GM18907 (cell line): ENCODE measurements at regions not wholly inside any gene's neighbourhood (a gene's known extent, or its start where the extent isn't known, plus 50 kb on each side); places are given as distances from the start of the nearest gene placed in this dataset.
"Not testable (repeated sequence)": the region's sequence is repeated elsewhere in the genome, so short reads cannot be mapped to it uniquely, and the experiment has no call there.

ENCODE experiments used
- ATAC-seq: cut with Tn5 transposase; IDR thresholded peaks from one replicate; pipeline ENCODE4 v1.9.1; 2021; ENCODE audit warnings: mild to moderate bottlenecking, moderate library complexity; ENCODE audit not compliant: unreplicated experiment

DNA sequence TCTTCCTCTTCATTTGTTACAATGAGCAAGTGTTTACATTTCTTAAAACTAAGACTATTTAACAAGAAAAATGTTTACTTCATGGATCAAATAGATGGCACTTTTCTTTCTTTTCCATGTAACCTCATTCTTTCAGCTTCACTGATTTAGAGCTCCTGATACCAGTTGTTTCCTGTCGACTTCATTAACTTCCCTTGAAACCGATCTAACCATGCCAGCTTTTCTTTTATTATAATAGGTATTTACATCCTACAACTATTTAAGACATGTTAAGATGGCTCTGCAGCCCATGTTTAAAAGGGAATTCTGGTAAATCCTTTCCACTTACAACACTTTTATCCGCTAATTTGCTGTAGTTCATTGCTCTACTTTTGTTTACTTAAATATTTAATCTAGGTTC lies 107.3 kb upstream of the DCN start:
- no peak for ATAC-seq

- ATAC-seq = no peak
Measured at GRCh38 chr12:91289072-91289471, 106.5 kb upstream of the DCN start.

GRCh38 chr12:91287753-91288152 lies 105.1 kb upstream of the DCN start:
- no peak for ATAC-seq

GRCh38 chr12:91278126-91278525 lies 95.5 kb upstream of the DCN start:
- ATAC-seq = no peak

DNA sequence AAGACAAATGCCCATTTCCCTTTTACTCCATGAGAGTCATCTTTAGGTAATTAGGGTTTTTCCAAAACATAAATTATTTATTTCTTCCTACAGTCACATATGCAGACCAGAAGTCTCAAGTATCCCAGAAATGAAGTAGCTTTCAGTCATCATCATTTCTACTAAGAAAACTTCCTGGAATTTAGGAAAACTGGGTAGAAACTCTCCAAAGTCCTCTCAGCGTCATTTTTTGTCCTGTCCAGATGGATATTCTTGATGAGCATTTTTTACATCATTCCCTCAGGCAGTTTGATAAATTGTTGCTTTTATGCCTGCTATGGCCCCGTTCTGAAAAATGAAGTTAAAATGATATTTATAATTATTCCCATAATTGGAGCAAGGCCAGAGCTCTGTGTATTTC lies 93.9 kb upstream of the DCN start:
- no peak for ATAC-seq

DNA sequence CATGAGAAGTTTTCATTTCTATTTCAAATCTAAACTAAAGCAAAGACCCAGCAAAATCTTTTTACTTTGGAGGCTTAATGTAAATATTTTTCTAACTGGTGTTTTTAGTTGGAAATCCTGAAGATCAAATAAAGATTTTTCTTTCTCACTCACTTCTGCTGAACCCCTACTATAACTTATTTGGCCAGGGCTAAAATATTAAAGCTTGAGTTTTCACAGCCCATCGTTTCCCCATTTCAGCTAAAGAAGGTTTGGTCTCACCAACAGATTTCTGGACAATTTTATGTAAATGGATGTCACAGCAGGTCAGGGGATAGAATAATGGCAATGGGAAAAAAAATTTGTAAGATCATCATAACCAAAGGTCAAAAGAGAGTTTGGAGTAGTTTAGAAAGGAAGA lies 92.7 kb upstream of the DCN start:
- ATAC-seq = no peak

DNA sequence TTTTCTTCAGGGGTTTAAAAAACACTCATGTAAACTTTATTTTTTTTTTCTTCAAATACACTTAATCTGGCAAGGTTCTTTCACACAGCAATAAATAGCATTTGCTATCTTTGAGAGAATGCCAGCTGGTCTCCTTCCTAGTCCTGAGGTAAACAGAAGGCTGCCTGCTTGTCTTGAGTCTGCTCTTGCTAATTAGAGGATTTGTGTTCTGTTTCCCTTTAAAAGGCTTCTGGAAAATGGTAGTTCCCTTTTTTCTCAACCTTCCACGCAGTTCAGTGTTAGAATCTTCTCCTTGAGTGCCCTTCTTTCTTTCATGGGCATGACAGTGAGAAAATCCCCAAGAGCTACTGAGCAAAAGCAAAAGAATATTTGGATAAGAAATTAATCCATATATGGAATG lies 92.3 kb upstream of the DCN start:
- no peak for ATAC-seq

DNA sequence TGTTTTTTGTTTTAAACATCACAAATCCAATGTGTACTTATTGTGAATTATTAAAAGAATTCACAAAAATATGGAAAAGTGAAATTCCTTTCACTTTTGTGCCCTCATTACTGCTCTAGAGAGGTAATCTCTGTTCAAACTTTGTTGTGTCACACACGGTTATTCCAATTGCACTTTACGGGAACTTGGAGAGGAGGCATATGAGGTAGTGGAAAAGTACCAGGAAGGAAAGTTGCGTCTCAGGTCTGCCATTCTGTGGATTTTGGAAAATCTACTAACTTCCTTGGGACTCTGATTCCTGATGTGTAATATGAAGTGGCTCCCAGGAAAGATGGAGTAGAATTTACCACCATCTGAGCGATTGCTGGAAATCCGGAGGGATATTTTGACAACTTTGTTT lies 90.9 kb upstream of the DCN start:
- no peak for ATAC-seq

- no peak for ATAC-seq
Measured at GRCh38 chr12:91272461-91273063, 89.9 kb upstream of the DCN start.

DNA sequence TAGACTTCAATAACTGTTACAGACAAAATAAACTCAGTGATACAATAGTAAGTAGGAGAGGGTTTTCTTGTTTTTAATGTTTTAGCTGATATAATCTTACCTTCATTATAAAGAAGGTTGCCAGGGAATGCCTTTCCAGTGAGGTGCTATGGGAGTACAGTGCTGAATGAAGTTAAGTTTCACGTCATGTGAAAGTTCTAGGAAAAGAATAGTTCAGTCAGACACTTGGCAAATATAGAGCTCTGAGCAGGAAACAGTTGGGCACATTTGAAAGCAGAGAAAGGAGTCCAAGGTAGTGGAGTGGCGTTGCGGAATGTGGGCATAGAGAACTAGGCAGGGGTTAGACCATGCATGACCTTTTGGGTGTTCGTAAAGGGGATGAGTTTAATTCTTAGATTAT lies 88.6 kb upstream of the DCN start:
- no peak for ATAC-seq

DNA sequence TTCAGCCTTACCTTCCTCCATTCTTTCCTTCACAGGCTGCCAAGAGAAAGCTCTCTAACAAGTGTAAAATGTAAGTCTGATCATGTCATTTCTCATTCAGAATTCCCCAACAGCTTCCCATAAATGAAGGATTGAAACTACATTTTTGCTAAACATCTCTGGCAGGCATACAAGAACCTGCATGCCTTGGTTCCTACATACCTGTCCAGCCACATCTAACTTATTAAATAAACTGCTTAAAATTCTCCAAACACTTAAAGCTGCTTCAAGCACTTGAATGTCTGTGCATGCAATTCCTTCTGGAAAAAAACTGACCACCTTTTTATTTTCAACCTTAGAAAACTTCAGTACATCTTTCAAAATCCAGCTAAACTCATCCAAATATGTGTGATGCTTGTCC lies 84.4 kb upstream of the DCN start:
- no peak for ATAC-seq

GRCh38 chr12:91264178-91264577 lies 81.6 kb upstream of the DCN start:
- ATAC-seq = no peak

GRCh38 chr12:91261820-91262676 lies 79.4 kb upstream of the DCN start:
- ATAC-seq = no peak

GRCh38 chr12:91256411-91256810 lies 73.8 kb upstream of the DCN start:
- ATAC-seq = no peak

DNA sequence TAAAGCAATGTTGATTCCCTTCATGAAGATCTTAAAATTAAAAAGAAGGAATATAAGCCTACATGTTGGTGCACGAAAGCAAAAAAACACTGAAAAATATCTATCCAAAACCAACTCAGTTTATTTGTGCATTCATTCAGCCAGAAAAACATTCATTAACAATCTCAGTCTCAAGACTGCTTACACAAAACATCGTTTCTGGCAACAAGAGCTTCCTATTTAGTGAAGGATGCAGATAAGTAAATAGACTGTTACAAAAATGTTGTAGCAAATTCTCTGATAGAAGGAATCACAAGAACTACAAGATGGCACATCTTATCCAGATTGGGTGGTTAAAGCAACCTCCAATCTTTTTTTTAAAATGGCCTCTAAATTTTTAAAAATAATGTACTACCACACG lies 69.7 kb upstream of the DCN start:
- no peak for ATAC-seq

DNA sequence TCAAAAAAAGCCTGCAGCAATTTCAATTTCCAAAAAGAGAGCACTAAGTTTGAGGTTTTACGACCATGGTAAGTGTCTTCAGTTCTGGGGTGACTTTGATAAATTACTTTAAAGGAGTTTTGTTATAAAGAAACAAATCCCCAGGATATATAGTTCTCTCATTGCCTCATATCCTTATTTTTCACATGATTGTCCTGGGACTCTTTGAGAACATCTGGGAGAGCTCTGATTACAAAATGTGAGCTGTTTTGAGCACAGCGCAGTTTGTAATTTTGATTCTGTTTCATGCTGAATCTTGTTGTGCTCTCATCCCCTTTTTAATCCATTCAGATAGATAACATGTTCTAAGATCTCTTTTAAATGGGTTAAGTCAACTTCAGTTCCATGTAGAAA lies 67.7 kb upstream of the DCN start:
- ATAC-seq = no peak

DNA sequence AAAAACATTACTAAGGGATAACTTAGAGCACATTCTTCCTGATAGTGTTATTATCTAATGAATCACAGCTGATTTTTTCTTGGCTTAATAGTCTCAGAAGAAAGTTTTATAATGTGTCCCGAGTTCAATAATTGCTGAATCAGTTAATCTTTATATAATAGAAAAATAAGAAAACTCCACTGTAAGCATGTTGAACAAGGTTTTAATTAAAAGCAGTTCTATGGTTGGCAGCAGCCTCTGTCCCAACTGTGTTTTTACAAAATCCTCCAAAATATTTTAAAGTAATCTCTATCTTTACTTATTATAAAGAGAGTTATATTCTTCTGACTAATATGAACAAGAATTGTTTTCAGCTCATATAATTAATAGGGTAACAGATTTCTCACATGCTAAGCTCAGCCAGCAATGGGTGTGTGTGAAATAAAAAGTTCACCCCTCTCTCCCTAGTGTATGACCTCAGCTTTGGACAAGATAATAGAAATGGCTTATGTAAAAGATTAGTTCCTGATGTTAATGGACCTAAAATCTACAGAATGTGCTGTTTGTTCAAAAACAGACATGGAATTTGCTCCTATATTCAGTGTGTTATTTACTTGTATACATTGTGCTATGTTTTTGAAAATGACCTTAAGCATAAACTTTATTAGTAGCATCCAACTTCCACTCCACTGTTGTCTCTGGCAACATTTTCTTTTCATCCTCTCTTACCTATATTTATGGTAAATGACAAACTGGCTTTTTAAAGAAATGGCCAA lies 67.1 kb upstream of the DCN start:
- ATAC-seq = no peak

DNA sequence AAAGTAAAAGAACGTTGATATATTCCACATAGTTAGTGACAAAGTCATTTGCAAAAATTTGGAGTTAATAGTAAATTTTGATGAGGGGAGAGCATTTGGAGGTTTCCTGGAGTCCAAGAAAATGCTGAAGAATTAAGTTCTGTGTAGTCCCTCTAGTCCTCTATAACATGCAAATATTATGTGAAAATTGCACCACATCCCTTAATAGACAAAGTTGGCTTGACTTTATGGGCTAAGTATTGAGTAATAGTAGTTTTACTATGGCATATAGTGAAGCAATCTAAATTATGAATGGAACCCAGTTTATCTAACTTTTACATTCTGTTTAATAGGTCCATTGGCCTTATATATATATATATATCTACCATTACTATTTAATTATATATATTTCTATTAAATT lies 66.4 kb upstream of the DCN start:
- ATAC-seq = no peak

GRCh38 chr12:91243177-91243576 lies 60.6 kb upstream of the DCN start:
- not testable (repeated sequence) for ATAC-seq

DNA sequence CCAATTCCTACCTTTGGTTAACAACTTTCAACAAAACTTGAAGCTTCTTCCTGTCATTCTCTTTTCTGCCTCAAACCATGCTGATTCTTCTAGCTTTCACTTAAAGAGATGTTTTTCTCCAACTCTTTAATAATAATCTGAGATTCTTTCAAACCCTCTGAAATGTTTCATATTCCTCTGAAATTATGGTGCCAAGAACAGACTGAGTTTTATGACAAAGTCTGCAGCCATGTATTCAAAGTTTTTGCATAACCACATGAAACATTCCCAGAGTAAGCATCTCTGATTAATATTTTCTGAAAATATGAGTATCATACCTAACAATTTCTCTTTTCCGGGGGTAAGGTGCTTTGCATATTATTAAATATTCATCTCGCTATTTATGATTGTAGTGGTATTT lies 59.1 kb upstream of the DCN start:
- ATAC-seq = no peak

DNA sequence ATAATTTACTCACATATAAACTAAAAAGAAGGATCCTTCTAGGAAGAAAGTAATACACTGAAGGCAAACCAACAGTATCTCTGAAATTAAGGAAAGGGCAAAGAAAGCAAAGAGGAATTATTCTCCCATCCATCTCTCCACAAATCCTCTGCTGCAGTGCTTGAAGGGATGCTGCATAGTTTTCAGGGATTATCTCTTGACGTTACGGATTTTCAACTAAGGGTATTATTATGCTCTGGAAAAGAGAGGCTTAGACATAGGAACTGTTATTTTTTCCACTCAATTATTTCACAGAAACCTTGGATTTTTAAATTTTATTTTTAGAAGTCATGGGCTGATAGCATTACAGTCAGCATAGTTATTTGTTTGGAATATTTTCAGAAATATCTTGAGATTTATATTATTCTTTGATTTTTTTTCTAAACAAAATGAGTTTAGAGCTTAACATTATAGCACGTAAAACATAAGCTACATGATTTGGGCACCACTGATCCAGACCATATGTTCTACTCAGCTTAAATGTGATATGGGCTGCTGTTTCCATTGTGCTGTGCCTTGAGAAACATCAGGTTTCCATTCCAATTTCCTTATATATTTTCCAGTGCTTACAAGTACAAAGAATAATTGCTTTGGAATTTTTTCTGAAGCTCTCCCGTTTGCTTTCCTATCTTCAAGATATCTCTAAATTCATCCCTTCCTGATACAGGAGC lies 57.9 kb upstream of the DCN start:
- no peak for ATAC-seq
